Omental fat pad (tissue), 3 donors: ENCODE measurements at regions not wholly inside any gene's neighbourhood (a gene's known extent, or its start where the extent isn't known, plus 50 kb on each side); places are given as distances from the start of the nearest gene placed in this dataset.

Experiments used
- ATAC-seq: fragments of 150-250 bp; one replicate; pipeline ENCODE4 v1.9.1; 2016; ENCODE audit warnings: mild to moderate bottlenecking, moderate library complexity; ENCODE audit not compliant: low FRiP score
- DNase-seq: peaks from one replicate; pipeline ENCODE4 v3.0.0-alpha.2; 2019; ENCODE audit warnings: low spot score
- TF ChIP-seq, protein P1 (sequence below), 3 donors: fragments of 450-650 bp; IDR thresholded peaks; one replicate each; pipeline ENCODE4 v1.5.1; 2016 to 2017; ENCODE audit warnings: antibody characterized with exemption in 3 of 3, mild to moderate bottlenecking in 3 of 3, moderate library complexity in 2 of 3

DNA sequence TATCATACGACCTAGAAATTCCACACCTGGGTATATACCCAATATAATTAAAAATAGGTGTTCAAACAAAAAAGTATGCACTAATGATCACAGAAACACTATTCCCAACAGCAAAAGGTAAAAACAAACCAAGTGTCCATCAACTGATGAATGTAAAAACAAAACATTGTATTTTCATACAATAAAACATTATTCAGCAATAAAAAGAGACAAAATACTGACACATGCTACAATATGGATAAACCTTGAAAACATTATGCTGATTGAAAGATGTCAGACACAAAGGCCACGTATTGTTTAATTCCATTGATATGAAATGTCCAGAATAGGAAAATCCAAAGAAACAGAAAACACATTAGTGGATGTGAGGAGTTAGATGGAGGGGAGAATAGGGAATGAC, 71.0 kb downstream of the RPL22L1 start:
- no peak for ATAC-seq
- TF ChIP-seq, protein P1, sequence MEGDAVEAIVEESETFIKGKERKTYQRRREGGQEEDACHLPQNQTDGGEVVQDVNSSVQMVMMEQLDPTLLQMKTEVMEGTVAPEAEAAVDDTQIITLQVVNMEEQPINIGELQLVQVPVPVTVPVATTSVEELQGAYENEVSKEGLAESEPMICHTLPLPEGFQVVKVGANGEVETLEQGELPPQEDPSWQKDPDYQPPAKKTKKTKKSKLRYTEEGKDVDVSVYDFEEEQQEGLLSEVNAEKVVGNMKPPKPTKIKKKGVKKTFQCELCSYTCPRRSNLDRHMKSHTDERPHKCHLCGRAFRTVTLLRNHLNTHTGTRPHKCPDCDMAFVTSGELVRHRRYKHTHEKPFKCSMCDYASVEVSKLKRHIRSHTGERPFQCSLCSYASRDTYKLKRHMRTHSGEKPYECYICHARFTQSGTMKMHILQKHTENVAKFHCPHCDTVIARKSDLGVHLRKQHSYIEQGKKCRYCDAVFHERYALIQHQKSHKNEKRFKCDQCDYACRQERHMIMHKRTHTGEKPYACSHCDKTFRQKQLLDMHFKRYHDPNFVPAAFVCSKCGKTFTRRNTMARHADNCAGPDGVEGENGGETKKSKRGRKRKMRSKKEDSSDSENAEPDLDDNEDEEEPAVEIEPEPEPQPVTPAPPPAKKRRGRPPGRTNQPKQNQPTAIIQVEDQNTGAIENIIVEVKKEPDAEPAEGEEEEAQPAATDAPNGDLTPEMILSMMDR (IDR thresholded peaks at IDR 0.05): no peak
- DNase-seq: no peak

DNA sequence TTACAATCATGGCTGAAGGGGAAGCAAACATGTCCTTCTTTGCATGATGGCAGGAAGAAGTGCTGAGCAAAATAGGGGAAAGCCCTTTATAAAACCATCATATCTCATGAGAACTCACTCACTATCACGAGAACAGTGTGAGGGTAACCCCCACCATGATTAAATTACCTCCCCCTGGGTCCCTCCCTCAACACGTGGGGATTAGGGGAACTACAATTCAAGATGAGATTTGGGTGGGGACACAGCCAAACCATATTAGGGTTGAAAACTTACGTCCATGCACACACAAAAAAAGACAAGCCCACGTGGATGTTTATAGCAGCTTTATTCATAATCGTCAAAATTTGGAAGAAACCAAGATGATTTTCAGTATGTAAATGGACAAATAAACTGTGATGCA, 72.3 kb downstream of the RPL22L1 start:
- ATAC-seq (no peak), DNase-seq (no peak)
- TF ChIP-seq, protein P1 (IDR thresholded peaks at IDR 0.05): no peak

DNA sequence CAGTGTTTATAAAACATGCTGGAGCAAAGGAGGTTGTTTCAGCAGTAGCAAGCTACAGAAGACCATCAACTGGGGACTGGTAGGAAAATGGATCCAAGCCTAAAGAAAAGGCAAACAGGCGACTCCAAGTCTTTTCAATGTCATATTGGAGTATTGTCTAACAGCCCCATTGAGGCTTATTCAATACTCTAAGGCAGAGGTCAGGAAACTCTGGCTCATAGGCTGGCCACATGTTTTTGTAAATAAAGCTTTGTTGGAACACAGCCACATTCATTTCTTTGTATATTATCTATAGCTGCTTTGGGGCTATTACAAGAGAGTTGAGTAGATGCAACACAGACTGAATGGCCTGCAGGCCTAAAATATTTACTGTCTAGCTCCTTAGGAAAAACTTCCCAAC, 77.5 kb downstream of the RPL22L1 start:
- TF ChIP-seq, protein P1 (IDR thresholded peaks at IDR 0.05): no peak
- DNase-seq: no peak

DNA sequence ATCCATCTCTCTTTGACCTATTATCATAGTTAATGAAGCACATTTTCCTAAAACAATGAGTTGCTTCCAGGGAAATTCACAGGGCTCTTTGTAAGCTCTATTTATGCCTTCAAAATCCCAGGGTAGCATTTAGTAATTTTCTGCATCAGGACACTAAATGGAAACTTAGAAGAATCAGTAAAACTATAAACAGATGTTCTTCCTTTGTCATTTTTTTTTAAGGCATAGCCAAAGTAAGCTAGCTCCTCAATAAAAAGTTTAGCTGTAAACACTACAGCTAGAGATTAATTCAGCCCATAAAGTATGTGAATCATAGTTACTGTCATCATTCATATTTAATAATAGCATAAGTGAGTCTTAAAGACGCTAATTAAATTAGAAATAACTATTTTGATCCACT, 79.3 kb downstream of the RPL22L1 start:
- ATAC-seq: no peak
- TF ChIP-seq, protein P1 (IDR thresholded peaks at IDR 0.05): no peak
- no peak for DNase-seq

More for the DNA sequence above, 77.5 kb downstream of the RPL22L1 start:
- ATAC-seq: no peak

DNA sequence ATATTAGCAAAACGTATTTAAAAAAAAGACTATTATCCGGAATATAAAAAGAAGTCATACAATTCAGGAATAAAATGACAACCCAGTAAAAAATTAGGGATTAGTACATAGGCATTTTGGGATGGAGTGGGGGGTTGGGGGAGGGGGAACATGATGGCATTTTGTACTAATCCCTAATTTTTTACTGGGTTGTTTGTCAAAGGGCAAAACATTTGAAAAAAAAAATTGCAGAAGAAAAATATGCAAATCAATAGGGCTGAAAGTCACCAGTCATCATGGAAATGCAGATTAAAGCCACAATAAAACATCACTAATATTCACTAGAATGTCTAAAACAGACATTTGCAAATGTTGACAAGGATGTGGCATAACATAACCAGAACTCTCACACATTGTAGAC, 82.5 kb downstream of the RPL22L1 start:
- TF ChIP-seq, protein P1 (IDR thresholded peaks at IDR 0.05): no peak
- ATAC-seq (no peak), DNase-seq (no peak)

DNA sequence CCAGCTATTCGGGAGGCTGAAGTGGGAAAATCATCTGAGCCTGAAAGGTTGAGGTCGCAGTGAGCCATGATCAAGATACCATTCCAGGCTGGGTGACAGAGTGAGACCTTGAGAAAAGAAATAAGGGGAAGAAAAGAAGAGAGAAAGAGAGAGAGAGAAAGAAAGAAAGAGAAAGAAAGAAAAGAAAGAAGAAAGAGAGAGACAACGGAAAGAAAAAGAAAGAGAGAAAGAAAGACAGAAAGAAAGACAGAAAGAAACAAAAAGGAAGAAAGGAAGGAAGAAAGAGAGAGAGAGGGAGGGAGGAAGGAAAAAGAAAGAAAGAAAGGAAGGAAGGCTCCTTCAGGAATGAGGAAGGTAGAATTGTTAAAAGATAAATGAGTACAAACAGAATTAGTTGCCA, 84.5 kb downstream of the RPL22L1 start:
- ATAC-seq (no peak), DNase-seq (no peak)
- TF ChIP-seq, protein P1 (IDR thresholded peaks at IDR 0.05): no peak

DNA sequence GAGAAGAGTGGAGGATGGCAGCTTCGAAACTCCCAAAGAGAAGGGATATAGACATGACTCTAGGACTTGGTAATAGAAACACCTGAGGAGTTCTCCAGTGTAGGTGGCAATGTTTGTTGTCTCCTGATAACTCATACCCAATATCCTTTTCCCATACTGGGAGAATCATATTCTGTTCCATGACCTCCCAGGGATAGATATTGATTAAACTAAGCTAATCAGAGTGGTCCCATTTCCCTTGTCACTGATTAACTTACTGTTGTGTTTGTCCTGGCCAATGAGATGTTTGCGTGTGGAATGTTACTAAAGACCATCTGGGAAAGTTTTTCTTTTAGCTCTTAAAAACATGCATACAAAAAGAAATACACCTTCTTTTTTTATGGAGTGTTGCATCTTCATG, 85.6 kb downstream of the RPL22L1 start:
- TF ChIP-seq, protein P1 (IDR thresholded peaks at IDR 0.05): no peak
- DNase-seq: no peak
- ATAC-seq: no peak
